Activated naive CD4-positive, alpha-beta T cell (primary cell): ENCODE measurements at regions not wholly inside any gene's neighbourhood (a gene's known extent, or its start where the extent isn't known, plus 50 kb on each side); places are given as distances from the start of the nearest gene placed in this dataset.
"Not testable (repeated sequence)": the region's sequence is repeated elsewhere in the genome, so short reads cannot be mapped to it uniquely, and the experiment has no call there.

Experiments
- DNase-seq, 4 experiments: peaks; one replicate each; lab custom pipeline; 2025; lab: John Stamatoyannopoulos, UW

- DNase-seq = no peak
These were observed 886.5 kb upstream of the EPHA5 start for GRCh38 chr4:66556651-66557278.

GRCh38 chr4:66555301-66555700 lies 885.0 kb upstream of the EPHA5 start:
- no peak for DNase-seq

DNA sequence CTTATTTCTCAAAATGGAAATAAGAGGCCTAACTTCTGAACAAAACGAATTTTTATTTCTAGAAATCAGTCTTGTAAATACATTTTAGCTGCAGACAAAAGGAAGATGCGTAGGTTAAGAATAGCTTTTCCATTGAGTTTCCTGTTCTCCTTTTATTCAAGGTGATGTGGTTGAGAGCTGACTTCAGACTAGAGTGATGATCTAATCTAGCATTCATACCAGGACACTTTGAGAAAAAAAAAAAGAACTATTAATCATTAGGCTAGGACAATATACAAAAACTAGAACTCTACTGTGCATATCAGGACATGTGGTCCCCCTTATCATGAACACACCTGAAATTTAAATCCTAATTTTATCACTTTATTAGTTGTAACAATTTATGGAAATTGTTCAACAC lies 884.5 kb upstream of the EPHA5 start:
- DNase-seq = no peak

GRCh38 chr4:66545301-66545700 lies 875.0 kb upstream of the EPHA5 start:
- DNase-seq = not testable (repeated sequence)

DNA sequence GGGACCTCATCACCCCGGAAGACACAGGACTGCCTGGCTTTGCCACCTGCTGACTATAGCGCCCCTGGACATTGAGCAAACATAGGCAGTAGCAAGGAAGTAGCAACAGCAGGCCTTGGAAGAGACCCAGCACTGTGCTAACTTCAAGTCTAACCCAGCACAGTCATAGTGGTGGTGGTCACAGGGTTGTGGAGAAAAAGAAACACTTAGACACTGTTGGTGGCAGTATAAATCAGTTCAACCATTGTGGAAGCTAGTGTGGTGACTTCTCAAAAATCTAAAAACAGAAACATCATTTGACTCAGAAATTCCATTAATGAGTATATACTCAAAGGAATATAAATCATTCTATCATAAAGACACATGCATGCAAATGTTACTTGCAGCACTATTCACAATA lies 874.0 kb upstream of the EPHA5 start:
- no peak for DNase-seq

- no peak for DNase-seq
These were observed 869.5 kb upstream of the EPHA5 start for GRCh38 chr4:66539745-66540144.

DNA sequence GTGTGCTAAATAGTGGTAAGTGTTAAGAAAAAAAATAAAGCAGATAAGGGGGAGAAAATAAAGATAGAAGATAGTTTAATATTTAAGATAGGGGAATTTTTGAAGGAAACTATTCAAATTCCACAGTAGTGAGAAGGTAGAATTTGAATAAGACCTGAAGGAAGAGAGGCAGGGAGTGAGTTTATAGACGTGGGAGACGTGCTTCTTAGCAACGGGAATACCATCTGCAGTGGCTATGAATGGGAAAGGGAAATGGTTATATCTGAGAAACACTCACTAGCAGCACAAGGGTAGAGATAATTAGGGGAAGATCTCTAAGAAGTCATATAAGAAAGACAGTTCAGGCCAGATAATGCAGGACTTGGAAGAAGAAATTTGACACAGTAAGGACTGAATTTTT lies 854.5 kb upstream of the EPHA5 start:
- DNase-seq = no peak

- DNase-seq = no peak
These were observed 852.0 kb upstream of the EPHA5 start for GRCh38 chr4:66522244-66522643.

DNA sequence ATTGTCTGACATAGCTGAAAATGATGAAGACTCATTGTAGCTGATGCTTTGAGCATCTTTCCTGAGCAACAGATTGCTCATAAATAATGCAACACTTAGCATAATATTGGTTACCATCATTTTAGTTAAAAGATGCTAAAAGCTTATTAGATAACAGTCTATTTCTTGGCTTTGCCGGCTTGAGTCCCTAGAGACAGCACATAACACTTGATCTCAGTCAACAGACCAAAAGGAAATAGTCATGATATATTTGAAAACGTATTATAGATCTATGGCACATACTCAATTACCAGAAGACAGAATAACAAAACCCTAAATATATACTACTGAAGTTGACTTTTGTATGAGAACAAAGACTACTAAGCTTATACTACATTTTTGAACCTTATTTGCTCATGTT lies 846.7 kb upstream of the EPHA5 start:
- no peak for DNase-seq

DNA sequence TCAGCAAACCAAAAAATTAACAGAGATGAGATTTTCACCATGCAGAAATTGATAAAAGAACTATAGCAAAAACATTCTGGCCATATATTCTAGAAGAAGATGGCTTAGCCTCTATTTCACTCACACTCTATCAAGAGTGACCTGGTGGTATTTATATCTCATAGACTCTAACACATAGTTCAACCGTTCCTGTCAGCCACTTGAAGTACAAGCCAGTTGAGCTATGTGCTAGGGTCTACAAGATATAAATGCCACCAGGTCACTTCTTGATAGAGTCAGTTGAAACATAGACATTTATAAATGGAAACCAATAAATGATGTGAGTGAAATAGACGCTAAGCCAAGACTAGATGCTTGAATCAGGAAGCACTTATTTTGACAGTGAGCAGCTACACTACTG lies 836.7 kb upstream of the EPHA5 start:
- no peak for DNase-seq

DNA sequence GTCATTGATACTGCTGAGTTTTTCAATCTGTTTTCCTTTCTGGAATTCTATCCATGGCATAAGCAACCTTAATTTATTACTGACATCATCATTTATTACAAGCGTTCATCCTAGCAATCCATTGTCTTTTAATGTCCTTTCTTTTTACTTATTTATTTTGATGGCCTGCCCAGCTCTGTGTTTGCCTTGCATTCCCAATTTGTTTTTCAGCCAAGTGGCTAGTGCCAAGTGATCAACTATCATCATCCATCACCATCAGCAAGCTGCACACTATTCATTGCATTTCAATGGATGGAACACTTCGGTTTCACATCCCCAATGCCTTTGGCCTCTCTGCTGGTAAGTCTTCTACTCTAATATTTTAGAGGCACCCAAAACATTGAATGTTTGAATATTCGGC lies 831.7 kb upstream of the EPHA5 start:
- DNase-seq = no peak

DNA sequence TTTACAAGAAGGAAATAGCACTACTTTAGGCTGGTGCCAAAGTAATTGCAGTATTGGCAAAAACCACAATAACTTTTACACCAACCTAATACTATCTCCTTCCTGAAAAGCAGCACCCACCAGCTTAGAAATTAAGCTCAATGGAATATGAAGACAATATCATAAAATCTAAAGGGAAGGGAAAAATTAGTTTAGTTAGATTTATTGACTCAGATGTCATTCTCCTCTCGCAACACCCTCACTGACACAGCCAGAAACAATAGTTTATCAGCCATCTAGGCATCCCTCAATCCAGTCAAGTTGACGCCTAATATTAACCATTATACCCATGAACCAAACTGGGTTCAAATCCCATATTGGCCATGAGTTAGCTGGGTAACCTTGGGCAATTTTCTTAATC lies 820.4 kb upstream of the EPHA5 start:
- DNase-seq = no peak

DNA sequence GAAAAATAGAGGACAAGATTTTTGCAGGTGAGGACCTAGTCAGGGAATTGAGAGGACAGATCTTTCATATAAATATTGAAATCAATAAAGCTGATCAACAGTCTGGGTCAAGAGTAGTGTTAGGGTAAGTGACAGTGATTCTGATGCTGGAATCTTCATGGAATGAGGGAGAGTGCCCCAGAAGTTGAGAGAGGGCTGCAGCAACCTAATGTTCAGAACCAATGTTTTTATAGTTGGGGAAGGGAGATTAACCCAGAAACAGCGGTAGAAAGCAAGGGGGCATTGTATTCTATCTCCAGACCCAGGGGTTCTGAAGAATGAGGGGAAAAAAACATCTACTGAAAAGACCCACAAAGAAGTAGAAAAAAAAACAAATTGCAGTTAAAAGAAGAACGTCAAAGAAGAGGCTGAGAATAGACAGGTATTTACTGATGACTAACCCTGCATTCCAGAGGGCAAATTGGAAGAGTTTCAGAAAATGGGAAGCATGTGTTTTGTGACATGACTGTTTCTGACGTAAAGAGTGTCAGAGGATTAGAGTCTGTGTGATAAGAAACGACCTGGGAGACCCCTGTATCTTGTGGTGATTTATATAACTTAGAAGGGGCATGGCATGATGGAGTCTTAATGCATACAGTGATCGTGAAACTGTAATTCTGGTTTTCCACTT lies 819.6 kb upstream of the EPHA5 start:
- no peak for DNase-seq

- no peak for DNase-seq
These were observed 819.1 kb upstream of the EPHA5 start for GRCh38 chr4:66489370-66489769.

GRCh38 chr4:66486068-66486467 lies 815.8 kb upstream of the EPHA5 start:
- DNase-seq = no peak

GRCh38 chr4:66482186-66482585 lies 811.9 kb upstream of the EPHA5 start:
- no peak for DNase-seq

GRCh38 chr4:66475596-66475995 lies 805.3 kb upstream of the EPHA5 start:
- no peak for DNase-seq

DNA sequence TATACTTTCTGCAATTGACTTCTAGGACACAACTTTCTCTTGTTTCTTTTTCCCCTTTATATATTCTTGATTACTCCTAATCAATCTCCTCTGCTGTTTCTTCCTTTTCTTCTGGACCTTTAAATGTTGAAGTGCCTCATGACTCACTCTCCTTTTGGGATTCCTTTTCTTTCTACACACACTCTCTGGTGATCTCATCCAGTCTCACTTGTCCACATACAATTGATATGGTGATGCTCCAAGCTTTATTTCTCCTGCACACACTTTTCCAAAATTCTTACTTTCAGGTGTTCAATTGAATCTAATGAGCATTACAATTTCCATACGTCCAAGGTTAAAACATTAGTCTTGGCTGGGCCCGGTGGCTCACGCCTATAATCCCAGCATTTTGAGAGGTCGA lies 794.8 kb upstream of the EPHA5 start:
- no peak for DNase-seq

- not testable (repeated sequence) for DNase-seq
These were observed 792.6 kb upstream of the EPHA5 start for GRCh38 chr4:66462890-66463289.

- DNase-seq = no peak
These were observed 781.5 kb upstream of the EPHA5 start for GRCh38 chr4:66451741-66452140.

DNA sequence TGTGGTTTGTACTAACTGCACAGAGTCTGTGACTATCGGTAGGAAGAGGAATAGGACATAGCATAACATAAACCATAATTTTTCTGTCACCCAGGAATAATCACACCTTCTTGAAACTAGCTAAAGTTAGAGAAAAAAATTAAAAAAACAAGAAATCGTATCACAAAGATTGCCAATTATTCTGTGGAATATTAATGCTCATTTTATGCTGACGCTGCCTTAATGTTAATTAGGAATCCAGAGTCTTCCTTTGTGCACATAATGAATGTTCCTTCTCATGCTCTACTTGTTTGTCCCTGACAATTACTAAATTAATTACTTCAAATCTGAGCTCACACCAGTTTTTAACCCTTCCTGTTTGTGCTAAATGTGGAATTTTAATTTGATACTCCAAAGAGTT lies 772.7 kb upstream of the EPHA5 start:
- DNase-seq = no peak

DNA sequence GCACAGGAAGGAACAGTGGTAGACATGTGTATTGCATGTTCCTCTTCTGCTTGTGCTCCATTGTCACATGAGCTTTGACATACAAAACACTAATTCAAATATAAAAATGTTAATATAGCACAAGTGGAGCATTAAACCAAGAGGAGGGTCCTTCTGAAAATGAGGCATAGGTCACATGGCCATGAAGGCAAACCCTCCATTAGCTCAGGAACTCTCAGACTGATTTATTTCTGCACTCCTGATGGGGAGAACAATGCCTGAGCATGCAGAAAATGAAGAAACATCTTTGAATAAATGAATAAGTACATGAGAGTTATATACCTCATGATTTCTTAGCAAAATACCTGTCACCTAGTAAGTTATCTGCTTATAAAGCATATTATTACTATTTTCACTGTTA lies 769.2 kb upstream of the EPHA5 start:
- DNase-seq = no peak

GRCh38 chr4:66433706-66434105 lies 763.4 kb upstream of the EPHA5 start:
- DNase-seq = no peak

- no peak for DNase-seq
These were observed 760.6 kb upstream of the EPHA5 start for GRCh38 chr4:66430856-66431255.
